IPS-NIHi7 (cell line): ENCODE measurements at regions not wholly inside any gene's neighbourhood (a gene's known extent, or its start where the extent isn't known, plus 50 kb on each side); places are given as distances from the start of the nearest gene placed in this dataset.

Experiments used
- DNase-seq: peaks from one replicate; pipeline ENCODE4 v3.0.0; 2012; ENCODE audit warnings: mixed read lengths; ENCODE audit errors: extremely low spot score

DNA sequence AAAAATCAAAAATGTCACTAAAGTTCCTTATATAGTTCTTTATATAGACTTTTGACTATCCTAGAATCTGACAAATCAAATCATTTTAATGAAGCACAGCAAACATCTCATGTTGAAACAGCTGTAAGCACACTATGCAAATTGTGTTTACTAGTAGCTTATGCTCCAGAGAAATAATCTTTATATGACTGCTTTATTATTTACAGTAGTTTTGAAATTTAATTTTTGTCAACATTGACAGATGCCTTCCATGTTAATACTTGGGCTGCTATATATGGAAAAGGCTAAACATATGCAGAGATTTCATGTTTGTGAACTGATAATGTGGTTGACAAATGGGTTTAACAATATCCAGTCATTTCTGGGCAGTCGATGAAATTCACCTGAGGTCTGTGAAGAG, 616.8 kb downstream of the TAFA4 start:
- no peak for DNase-seq

DNA sequence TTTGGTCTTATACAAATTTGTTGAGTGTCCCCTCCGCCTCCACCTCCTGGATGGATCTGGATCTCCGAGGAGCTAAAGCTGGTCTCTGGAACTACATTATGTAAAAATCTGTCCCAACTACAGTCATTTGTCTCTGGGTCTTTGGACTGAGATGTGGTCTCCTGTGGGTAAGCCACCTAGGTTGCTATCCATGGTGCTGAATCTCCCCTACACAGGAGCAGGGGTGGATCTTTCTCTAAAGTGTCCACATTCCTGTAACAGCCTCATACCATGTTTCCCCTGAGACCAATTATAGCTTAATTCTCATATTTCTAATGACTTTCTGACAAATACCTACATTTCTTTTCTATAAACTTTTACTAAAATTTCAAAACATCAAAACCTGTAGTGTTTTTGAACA, 625.8 kb downstream of the TAFA4 start:
- peak; percentile 71 for DNase-seq

DNA sequence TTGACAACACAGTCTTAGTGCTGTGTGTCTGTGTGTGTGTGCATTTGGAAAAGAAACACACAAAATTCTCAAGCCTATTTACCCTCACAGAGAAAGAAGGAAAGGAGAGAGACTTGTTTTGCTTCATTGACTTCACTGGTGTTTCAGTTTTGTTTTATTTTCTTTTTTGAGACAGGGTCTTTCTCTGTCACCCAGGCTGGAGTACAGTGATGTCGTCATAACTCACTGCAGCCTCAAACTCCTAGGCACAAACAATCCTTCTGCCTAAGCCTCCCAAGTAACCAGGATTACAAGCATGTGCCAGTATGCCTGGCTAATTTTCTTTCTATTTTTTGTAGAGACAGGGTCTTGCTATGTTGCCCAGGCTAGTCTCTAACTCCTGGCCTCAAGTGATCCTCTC, 636.9 kb downstream of the TAFA4 start:
- DNase-seq, result no peak

DNA sequence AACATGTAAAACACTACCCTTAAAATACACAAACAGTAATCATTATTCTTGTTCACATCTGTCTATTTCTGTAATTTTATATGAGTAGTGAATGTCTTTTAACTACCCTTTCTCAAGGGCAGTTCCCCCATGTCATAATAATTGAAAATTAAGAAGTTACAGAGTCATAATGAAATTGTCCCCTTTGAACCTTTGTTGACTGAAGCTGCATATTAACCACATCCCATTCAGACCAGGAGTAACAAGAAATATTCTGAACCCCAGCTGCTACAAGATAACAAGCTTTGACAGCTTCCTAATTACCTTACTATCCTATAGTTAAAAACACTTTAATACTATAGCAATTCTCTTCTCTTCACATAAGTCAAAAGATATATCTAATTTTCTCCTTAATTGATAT, 635.9 kb upstream of the SUCLG2 start:
- no peak for DNase-seq

DNA sequence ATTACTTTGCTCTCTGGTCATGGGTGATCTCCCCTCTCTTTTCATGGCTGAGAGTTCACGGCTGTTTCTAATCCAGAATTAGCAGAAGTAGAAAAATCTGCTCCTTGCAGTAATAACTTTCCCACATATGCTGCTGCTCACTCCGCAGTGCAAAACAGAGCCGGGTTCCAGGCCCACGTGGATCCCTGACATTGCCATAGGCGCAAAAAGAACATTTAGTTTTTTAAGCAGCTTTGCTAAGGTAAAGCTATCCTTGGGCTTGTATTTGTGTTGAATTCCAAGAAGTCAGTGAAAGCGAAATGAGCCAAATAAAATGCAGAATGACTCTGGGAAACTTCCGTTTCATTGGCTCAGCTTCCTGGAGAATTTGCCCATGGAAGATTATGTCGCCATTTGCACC, 633.7 kb upstream of the SUCLG2 start:
- DNase-seq, result no peak

DNA sequence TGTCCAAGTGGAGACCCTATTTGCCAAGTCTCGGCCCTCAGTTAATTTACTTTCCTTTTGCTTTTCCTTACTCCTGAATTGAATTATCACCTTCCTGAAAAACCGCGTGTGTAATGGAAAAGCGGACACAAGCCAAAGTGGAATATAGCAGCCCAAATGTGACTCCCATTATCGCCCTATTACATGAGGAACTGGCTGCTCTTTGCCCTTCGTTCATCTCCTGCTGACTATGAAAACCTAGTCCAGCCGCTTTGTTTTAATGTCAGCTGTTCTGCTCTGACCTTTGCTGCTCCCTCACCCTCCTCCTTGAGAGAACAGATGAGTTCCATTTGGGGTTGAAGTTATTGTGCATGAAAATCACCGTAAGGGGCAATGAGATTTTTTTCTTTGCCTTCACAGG, 632.7 kb upstream of the SUCLG2 start:
- no peak for DNase-seq

DNA sequence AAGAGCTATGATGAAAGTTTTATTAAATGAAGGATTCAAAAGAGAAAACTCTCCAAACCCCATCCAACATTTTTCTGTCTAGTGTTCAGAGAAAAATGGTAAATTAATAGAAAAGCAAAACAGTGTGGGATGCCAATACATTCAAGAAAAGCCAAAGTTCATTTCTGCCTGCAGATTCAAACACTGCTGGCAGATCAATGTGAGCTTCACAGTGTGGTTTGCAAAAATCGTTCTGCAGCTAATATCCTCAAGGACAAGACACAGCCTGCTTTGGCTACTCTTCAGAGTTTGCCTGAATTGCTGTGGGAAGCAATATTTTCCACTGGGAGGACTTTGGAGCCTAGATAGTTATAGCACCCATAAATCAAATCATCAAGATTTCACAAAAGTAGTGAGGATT, 619.9 kb upstream of the SUCLG2 start:
- no peak for DNase-seq

DNA sequence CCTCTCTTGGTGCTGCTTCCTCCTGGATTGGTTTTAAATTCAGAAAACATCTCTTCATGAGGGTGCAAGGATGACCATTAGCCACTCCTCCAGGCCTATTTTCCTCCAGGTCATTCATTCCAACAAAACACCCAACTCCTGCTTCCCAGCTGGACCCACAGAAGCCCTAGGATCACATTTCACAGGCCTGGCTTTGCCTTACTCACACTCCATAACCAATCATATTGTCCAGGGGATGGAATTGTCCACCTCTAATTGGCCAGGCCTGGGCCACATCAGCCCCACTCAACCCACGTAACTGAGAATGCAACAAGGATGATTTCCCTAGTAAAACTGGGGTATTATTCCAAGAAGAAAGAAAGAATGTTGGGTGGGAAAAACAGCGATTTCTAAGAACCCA, 616.7 kb upstream of the SUCLG2 start:
- peak; percentile 22 for DNase-seq

DNA sequence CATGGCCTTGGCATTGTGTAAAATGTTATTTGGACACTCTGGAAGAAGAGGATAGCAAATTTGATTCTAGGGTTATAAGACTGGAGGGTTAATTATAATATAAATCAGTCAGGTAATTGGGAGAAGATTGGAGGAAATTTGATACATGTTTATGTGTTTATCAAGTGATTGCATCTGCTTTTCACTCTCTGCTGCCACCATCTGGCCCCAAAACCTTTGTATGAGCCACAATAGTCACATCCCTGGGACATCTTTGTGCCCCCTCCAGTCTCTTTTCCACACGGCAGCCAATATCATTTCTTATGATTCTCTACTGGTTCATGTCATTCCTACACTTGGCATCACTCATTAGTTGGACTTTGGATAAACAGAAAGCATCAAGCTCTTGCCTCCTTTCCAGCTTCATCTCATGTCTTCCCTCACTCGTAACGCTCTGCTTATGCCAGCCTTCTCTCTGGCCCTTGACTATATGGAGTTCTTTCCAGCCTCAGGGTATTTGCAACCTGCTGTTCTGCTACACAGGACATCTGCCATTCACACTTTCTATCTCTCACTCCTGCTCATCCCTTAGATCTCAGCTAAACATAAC, 602.3 kb upstream of the SUCLG2 start:
- DNase-seq, result peak; percentile 51

DNA sequence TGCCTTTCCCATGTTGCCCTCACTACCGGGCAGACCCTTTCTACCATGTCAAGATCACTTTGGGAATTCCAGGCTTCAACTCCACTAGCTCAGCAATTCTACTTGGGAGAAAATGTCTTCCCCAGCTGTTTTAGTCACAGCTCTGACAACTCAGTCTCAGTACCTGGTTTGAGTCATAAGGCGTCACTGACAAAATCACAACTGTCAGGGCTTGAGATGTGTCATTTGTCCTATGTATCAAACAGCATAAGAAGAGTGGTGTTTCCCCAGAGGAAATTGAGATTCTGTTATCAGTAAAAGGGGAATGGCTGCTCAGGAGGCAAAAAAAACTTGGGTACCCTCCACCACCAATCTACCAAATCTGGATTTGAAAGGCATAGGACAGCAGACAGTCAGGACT, 594.9 kb upstream of the SUCLG2 start:
- DNase-seq, result no peak

DNA sequence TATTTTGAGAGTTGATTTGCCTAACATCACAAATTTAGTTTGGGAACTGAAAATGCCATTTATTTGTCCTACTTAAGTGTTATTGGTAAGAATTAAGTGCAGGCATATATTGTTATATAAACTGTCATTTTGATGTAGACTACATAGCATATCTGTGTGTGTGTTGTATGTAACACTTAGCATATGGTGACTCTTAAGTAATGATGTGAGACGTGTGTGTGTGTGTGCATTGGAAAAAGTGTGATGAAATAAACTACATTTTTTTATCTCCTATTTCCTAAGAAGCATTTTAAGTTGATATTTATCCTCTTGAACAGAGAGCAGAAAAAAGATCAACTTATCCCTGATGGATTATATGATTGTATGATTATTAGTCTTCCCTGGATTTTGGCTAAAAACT, 588.2 kb upstream of the SUCLG2 start:
- DNase-seq, result no peak

DNA sequence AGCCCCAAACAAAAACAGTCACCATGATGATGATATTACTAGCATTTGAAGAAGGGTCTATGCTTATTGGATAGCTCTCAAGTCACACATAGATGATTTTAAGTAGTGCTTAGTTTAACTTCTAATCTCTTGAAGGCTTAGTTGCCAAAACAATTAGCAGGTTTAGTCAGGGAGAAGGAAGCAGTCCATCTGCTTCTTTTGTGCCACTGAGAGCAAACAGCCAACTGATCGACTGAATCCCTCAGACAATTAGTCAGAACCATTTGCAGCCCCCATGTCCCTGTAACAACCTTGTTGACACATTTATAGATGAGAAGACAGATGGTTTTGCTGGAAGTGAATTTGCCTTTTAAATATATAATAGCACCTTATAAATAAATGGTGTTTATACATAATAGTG, 585.1 kb upstream of the SUCLG2 start:
- DNase-seq, result no peak

DNA sequence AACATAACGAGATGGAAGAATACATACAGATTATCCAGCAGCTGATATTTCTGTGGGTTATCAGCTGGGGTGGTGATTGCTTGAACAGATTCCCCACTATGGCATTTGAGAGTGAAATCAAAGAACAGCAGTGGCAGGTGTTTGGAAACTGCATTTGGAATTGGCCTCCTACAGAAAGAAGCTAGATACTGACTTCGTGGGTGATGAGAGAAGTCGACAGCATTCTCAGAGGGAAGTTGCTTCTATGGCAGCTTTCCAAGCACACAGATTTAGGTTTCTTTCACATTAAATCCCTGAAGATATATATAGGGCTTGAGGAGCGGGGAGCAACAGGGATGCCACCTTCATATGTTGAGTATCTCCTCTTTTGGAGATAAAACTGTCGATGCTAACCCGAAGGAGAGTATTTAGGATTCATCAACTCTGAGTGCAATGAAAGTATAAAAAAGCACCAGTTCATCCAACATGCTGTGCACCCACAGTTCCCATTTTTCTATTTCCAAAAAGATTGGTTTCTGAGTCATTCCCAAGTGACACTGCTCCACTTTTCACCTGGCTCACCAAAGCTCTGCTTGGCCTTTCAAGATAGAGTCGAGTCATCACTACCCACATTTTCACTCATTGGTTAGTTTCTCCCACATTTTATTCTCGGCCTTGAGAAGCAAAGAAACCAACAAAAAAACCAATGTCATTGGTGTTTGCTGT, 579.8 kb upstream of the SUCLG2 start:
- DNase-seq, result no peak

DNA sequence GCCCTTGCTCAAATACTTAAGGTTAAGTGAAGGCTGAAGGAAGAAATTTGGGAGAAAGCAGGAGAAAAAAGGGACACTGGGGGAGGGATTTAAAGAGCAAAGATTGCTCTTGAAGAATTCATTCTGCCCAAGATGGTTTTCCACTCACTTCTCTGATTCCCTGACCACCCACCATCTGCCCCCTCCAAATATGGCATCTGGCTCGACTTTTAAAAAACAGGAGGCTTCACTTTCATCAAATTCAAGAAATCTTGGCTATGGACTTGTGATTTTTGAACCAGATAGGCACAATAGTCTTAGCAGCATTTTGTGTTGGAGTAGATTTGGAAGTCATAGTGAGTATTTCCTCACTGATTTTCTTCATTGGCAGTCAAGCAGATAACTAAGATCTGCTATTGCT, 574.4 kb upstream of the SUCLG2 start:
- no peak for DNase-seq

DNA sequence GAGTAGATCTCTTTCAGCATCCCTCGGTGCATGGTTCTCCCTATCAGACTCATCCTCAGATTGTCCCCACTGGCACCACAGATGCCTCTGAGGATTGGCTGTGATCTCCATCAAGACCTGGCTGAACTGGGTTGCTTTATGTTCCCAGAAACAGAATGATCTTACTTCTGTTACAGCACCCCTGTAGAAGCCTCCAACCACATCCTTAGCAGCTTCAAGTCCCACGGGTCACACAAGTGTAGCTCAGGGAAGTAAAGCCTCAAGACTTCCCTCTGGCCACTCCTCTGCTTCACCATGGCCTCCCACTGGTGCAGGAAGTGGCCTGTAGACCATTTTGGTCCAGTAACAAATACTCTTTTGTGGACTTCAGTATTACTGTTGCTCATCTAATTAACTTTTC, 566.4 kb upstream of the SUCLG2 start:
- DNase-seq, result no peak

DNA sequence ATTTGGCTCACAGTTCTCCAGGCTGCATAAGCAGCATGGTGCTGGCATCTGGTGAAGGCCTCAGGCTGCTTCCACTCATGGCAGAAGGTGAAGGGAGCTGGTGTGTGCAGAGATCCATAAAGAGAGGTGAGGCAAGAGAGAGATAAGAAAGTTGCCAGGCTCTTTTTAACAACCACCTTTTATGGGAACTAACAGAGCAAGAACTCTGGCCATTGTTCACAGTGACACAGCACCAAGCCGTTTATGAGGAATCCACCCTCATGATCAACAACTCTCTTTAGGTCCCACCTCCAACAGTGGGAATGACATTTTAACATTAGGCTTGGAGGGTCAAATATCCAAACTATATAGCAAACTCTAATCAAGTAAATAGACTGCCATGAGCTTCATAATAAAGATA, 557.2 kb upstream of the SUCLG2 start:
- DNase-seq, result no peak

DNA sequence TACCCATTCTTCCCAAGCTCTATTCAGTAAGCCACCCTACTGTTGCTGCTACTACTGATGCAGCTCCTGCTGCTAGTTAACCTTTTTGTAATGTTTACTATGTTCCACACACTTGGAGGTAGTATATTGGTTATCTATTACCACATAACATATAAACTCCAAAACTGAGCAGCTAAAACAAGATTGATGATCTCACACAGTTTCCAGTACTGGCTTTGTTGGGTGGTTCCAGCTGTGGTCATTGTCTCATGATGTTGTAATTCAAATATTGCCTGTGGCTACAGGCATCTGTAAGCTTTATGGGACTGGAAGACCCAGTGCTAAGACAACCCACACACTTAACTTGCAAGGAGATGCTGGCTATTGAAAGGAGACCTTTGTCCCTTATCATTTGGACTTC, 556.2 kb upstream of the SUCLG2 start:
- DNase-seq, result no peak

DNA sequence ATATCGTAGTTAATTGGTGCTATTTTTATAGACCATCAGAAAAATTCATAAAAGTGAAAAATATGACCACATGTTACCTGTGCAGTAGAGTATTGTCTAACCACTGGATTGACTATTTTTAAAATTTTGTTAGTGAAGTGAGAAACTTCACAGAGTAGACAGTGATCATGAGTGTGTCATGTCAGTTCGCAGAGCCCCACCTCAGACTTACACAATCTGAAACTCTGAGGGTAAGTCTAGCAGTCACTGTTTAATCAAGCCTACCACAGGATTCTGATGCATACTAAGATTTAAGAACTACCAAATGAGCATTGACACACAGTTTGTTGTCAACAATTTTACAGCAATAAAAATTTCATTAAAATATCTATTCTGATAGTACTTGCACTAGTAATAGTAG, 552.9 kb upstream of the SUCLG2 start:
- no peak for DNase-seq

DNA sequence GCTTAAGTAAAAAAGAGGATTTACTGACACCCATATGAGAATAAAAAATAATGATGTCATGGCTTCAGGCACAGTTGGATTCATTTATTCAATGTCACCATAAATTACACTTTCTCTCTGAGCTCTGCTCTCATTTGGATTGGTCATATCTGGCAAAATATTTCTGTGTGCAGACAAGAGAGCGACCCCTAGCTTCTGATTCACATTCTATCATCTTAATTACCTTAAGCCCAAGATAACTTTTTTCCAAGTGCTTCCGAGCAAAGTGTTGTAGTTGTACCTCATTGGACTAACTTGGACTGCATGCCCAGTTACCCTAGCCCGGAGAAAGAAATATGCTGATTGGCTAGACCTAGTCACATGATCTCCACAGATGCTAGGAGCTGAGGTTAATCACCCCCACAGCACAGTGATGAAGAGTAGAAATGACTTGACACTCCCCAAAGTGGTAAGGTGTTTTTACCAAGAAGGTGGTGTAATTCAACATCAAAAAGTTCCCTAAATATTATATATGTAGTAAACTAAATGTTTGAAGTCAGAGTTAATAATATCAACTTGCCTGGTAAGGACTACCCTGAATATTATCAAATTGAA, 552.2 kb upstream of the SUCLG2 start:
- no peak for DNase-seq

DNA sequence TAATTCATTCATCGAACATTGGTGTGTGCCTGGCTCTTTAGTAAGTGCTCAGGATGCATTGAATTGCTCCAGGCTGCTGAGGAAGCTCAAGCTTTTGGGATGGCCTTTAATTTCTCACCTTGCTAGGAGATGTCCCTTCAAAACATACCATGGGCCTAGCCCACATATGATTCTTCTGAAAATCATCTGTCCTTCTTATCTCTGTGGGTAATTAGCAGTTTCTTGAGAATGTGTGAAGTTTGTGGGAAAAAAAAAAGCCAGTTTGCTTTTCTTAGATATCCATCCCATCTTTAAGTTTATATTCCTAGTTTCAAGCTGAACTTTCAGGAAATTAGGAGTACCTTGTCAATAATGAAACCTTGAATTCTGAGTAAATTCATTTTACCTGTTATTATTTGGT, 532.3 kb upstream of the SUCLG2 start:
- DNase-seq, result no peak

DNA sequence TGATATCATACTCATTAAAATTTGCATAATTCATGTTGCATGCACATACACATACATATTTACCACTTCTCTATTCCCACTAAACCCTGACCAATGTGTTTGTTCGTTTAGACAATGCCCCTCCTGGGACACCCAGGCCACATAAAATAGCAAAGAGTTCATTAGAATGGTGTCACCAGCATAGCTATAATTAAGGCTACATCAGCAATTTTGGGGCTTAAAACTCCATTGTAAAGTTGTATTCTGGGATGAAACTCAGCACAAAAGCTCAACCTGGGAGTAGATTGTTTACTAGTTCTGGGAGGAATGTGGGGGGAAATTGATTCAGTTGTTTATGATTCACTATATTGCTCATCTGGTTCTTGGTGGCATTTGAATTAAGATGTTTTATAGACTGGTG, 522.2 kb upstream of the SUCLG2 start:
- no peak for DNase-seq

DNA sequence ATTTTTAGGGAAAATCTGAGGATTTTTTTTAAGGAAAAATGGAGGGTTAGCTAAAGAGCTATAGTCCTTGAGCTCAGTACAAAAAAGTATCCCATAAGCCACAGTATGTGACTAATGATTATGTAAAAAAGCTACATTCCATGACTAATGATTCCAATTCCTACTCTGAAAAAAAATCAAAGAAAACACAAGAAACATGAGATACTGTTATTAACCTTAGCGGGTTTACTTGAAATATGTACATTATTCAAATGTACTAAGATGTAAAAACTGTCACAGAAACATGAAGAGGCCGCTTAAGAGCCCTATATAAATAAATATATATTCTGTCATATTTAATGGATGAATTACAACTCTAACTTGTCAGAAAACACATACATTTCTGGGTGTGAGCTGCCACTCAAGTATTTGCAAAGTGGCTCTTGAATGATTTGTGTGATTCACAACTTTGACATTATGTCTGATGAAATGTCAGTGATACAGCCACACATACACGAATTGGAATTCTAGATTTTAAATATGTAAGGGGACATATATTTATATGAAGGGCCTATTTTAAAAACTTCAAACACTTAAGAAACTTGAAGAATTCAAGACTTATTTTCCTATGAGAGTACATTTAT, 518.7 kb upstream of the SUCLG2 start:
- no peak for DNase-seq

DNA sequence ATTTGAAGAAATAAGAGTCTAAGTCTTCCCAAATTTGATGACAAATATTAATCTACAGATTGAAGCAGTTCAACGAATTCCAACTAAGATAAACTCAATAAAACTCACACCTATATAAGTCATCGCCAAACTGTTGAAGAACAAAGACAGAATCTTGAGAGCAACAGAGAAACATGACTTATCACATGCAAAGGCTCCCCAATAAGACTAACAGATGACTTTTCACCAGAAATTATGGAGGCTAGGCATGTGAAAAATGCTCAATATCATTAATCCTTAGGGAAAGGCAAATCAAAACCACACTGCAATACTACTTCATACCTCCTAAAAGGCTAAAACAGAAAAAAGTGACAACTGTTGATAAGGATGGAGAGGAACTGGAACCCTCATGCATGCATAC, 517.6 kb upstream of the SUCLG2 start:
- DNase-seq, result no peak
